NCI-H2107 treated with DMSO at 0.1 percent for 48 hours (cell line): ENCODE measurements at regions not wholly inside any gene's neighbourhood (a gene's known extent, or its start where the extent isn't known, plus 50 kb on each side); places are given as distances from the start of the nearest gene placed in this dataset.
"Not testable (repeated sequence)": the region's sequence is repeated elsewhere in the genome, so short reads cannot be mapped to it uniquely, and the experiment has no call there.

ENCODE experiments used
- DNase-seq: peaks from one replicate; lab custom pipeline; 2025; ENCODE audit not compliant: unreplicated experiment; lab: John Stamatoyannopoulos, UW

- no peak for DNase-seq
Measured at GRCh38 chr10:113487154-113487553, 65.7 kb upstream of the HABP2 start.

- DNase-seq: no peak
Measured at GRCh38 chr10:113488186-113488585, 64.7 kb upstream of the HABP2 start.

- DNase-seq: not testable (repeated sequence)
Measured at GRCh38 chr10:113489522-113489921, 63.3 kb upstream of the HABP2 start.

- no peak for DNase-seq
Measured at GRCh38 chr10:113491967-113492565, 60.8 kb upstream of the HABP2 start.

GRCh38 chr10:113493195-113493594 lies 59.7 kb upstream of the HABP2 start:
- no peak for DNase-seq

GRCh38 chr10:113493882-113494301 lies 59.0 kb upstream of the HABP2 start:
- DNase-seq: no peak

- DNase-seq: no peak
Measured at GRCh38 chr10:113494761-113495160, 58.1 kb upstream of the HABP2 start.

- no peak for DNase-seq
Measured at GRCh38 chr10:113495553-113495952, 57.3 kb upstream of the HABP2 start.

- no peak for DNase-seq
Measured at GRCh38 chr10:113496111-113497109, 56.4 kb upstream of the HABP2 start.

GRCh38 chr10:113497198-113497597 lies 55.7 kb upstream of the HABP2 start:
- no peak for DNase-seq

- DNase-seq: no peak
Measured at GRCh38 chr10:113498997-113499396, 53.9 kb upstream of the HABP2 start.

GRCh38 chr10:113499806-113500205 lies 53.0 kb upstream of the HABP2 start:
- DNase-seq: no peak

GRCh38 chr10:113501031-113501430 lies 51.8 kb upstream of the HABP2 start:
- not testable (repeated sequence) for DNase-seq
